Endometrium (tissue), 2 donors: ENCODE measurements at regions not wholly inside any gene's neighbourhood (a gene's known extent, or its start where the extent isn't known, plus 50 kb on each side); places are given as distances from the start of the nearest gene placed in this dataset.
"Not testable (repeated sequence)": the region's sequence is repeated elsewhere in the genome, so short reads cannot be mapped to it uniquely, and the experiment has no call there.

ENCODE experiments used
- FAIRE-seq: peaks from 2 replicates; lab custom pipeline; 2012; peaks lifted over from hg19 to GRCh38; lab: Jason Lieb, UNC
- donor health status: control.
- donor health status: control.

GRCh38 chr12:61919686-61920085 is 340.5 kb upstream of the USP15 start:
- peak; percentile 35 for FAIRE-seq

- no peak for FAIRE-seq
Observed at GRCh38 chr12:61920230-61920629, 340.0 kb upstream of the USP15 start.

GRCh38 chr12:61923152-61923551 is 337.1 kb upstream of the USP15 start:
- no peak for FAIRE-seq

- no peak for FAIRE-seq
Observed at GRCh38 chr12:61934564-61934963, 325.6 kb upstream of the USP15 start.

GRCh38 chr12:61939977-61940376 is 320.2 kb upstream of the USP15 start:
- no peak for FAIRE-seq

- peak; percentile 12 for FAIRE-seq
Observed at GRCh38 chr12:61956545-61956944, 303.7 kb upstream of the USP15 start.

GRCh38 chr12:61974461-61974860 is 285.7 kb upstream of the USP15 start:
- FAIRE-seq, result no peak

- no peak for FAIRE-seq
Observed at GRCh38 chr12:61985830-61986229, 274.4 kb upstream of the USP15 start.

GRCh38 chr12:61987173-61987572 is 273.0 kb upstream of the USP15 start:
- FAIRE-seq, result no peak

GRCh38 chr12:61991661-61992060 is 268.5 kb upstream of the USP15 start:
- no peak for FAIRE-seq

- FAIRE-seq, result no peak
Observed at GRCh38 chr12:61993734-61994345, 266.4 kb upstream of the USP15 start.

GRCh38 chr12:61996717-61997116 is 263.5 kb upstream of the USP15 start:
- no peak for FAIRE-seq

GRCh38 chr12:61998791-61999190 is 261.4 kb upstream of the USP15 start:
- FAIRE-seq, result no peak

GRCh38 chr12:61999311-61999710 is 260.9 kb upstream of the USP15 start:
- no peak for FAIRE-seq

- FAIRE-seq, result no peak
Observed at GRCh38 chr12:62001424-62001823, 258.8 kb upstream of the USP15 start.

- FAIRE-seq, result no peak
Observed at GRCh38 chr12:62003226-62003625, 257.0 kb upstream of the USP15 start.

- no peak for FAIRE-seq
Observed at GRCh38 chr12:62003701-62004100, 256.5 kb upstream of the USP15 start.

- FAIRE-seq, result no peak
Observed at GRCh38 chr12:62005615-62006014, 254.6 kb upstream of the USP15 start.

- peak; percentile 90 for FAIRE-seq
Observed at GRCh38 chr12:62006076-62006732, 254.0 kb upstream of the USP15 start.

- FAIRE-seq, result no peak
Observed at GRCh38 chr12:62008703-62009102, 251.5 kb upstream of the USP15 start.

- FAIRE-seq, result no peak
Observed at GRCh38 chr12:62009445-62009844, 250.8 kb upstream of the USP15 start.

GRCh38 chr12:62010331-62010906 is 249.8 kb upstream of the USP15 start:
- not testable (repeated sequence) for FAIRE-seq

GRCh38 chr12:62010973-62011372 is 249.2 kb upstream of the USP15 start:
- not testable (repeated sequence) for FAIRE-seq

- FAIRE-seq, result no peak
Observed at GRCh38 chr12:62014330-62014729, 245.9 kb upstream of the USP15 start.
